GM12878 (cell line): ENCODE measurements at regions not wholly inside any gene's neighbourhood (a gene's known extent, or its start where the extent isn't known, plus 50 kb on each side); places are given as distances from the start of the nearest gene placed in this dataset.

Source experiments
- BACH1 ChIP-seq: fragments of 450-650 bp; IDR thresholded peaks from 2 replicates; pipeline ENCODE4 v1.6.1; 2017; ENCODE audit warnings: mild to moderate bottlenecking, borderline replicate concordance
- CBFB ChIP-seq: IDR thresholded peaks from 2 replicates; pipeline ENCODE4 v1.6.1; 2016; ENCODE audit warnings: antibody characterized with exemption, low read depth
- CBX3 ChIP-seq: fragments of 200-600 bp; sonication (generic); IDR thresholded peaks from 2 replicates; pipeline ENCODE4 v1.6.1; 2016; ENCODE audit warnings: low read depth, borderline replicate concordance
- CREB1 ChIP-seq: IDR thresholded peaks from 2 replicates; pipeline ENCODE4 v1.6.1; 2012; ENCODE audit warnings: low read depth, mild to moderate bottlenecking, inconsistent platforms
- EGR1 ChIP-seq, 2 experiments: IDR thresholded peaks; 1 replicate in 1 of 2; 2 replicates in 1 of 2; pipeline ENCODE4 v1.6.1; 2011 to 2012; ENCODE audit warnings: low read depth in 2 of 2, low read length in 2 of 2, borderline replicate concordance in 1 of 2, mild to moderate bottlenecking in 1 of 2, moderate library complexity in 1 of 2
- EP300 ChIP-seq, 2 experiments: fragments of 150-350 bp in 1 of 2; IDR thresholded peaks; 2 replicates each; pipeline ENCODE4 v1.6.1; 2011 to 2012; ENCODE audit warnings: low read depth in 2 of 2, low read length in 2 of 2, borderline replicate concordance in 1 of 2, improper control_type of control experiment in 1 of 2, inconsistent platforms in 1 of 2; ENCODE audit not compliant: control insufficient read depth in 1 of 2
- NFYB ChIP-seq: IDR thresholded peaks from 2 replicates; pipeline ENCODE4 v1.6.1; 2011; ENCODE audit warnings: low read depth, mild to moderate bottlenecking, low read length, improper control_type of control experiment, moderate library complexity; ENCODE audit not compliant: insufficient read depth
- RAD51 ChIP-seq: fragments of 450-650 bp; IDR thresholded peaks from 2 replicates; pipeline ENCODE4 v1.6.1; 2016; ENCODE audit warnings: moderate library complexity, mild to moderate bottlenecking, inconsistent platforms
- SMAD1 ChIP-seq: fragments of 450-650 bp; IDR thresholded peaks from 2 replicates; pipeline ENCODE4 v1.6.1; 2018; ENCODE audit warnings: mild to moderate bottlenecking, low read depth; ENCODE audit not compliant: partially characterized antibody
- TCF7 ChIP-seq: IDR thresholded peaks from 2 replicates; pipeline ENCODE4 v1.6.1; 2014; ENCODE audit warnings: antibody characterized with exemption, borderline replicate concordance
- TF ChIP-seq, protein P1 (sequence below), 3 experiments: IDR thresholded peaks in 2 of 3; conservative IDR thresholded peaks in 1 of 3; 2 replicates each; pipeline ENCODE4 v1.5.1; 2011; ENCODE audit warnings: low read depth in 3 of 3, low read length in 3 of 3, mild to moderate bottlenecking in 3 of 3, control low read depth in 2 of 3, moderate library complexity in 2 of 3, inconsistent platforms in 1 of 3, mixed read lengths in 1 of 3; ENCODE audit not compliant: control insufficient read depth in 2 of 3, insufficient read depth in 1 of 3; ENCODE audit errors: extremely low read depth in 1 of 3
- TF ChIP-seq, protein P2 (sequence below): IDR thresholded peaks from 2 replicates; pipeline ENCODE4 v1.6.1; 2011; ENCODE audit warnings: borderline replicate concordance, low read depth, mild to moderate bottlenecking, moderate library complexity, mixed read lengths, low read length; ENCODE audit not compliant: insufficient read depth; ENCODE audit errors: extremely low read length

DNA sequence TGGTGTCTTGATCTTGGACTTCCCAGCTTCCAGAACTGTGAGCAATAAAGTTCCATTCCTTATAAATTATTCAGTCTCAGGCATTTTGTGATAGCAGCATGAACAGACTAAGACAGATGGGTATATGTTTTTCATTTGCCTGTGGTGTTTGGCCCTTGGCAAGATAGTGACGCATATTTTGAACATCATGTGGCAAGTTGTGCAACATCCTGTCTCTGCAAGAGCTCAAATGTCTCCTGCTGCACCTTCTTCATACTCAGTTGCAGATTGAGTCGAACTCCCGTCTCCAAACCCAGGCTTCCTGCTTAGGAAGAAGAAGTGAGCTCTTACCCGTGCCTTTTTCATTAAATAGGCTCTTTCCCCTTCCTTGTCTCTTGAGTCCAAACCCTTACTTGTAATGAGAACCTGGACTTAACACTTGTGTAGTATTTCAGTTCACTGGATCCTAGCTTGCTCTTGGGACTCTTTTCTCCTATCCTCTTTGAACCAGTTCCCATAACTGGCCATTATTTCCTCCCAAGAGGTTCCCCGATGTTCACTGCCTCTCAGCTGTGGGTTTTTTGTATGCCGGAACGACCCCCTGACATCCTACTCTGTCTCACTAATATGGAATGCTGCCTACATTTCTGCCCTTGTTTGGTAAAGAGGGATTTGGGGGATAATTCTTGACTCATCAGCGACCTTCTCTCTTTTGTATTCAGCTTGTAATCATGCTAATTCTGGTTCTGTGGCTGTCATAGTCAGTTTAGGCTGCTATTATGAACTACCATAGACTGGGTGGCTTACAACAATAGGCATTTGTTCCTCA, 125.0 kb upstream of the KCNK2 start:
- TF ChIP-seq CBFB, result no peak
- no peak for TF ChIP-seq BACH1
- no peak for TF ChIP-seq SMAD1
- TF ChIP-seq, protein P1, sequence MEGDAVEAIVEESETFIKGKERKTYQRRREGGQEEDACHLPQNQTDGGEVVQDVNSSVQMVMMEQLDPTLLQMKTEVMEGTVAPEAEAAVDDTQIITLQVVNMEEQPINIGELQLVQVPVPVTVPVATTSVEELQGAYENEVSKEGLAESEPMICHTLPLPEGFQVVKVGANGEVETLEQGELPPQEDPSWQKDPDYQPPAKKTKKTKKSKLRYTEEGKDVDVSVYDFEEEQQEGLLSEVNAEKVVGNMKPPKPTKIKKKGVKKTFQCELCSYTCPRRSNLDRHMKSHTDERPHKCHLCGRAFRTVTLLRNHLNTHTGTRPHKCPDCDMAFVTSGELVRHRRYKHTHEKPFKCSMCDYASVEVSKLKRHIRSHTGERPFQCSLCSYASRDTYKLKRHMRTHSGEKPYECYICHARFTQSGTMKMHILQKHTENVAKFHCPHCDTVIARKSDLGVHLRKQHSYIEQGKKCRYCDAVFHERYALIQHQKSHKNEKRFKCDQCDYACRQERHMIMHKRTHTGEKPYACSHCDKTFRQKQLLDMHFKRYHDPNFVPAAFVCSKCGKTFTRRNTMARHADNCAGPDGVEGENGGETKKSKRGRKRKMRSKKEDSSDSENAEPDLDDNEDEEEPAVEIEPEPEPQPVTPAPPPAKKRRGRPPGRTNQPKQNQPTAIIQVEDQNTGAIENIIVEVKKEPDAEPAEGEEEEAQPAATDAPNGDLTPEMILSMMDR (IDR thresholded peaks at IDR 0.05 in 2 of 3, conservative IDR thresholded peaks at IDR 0.05 in 1 of 3; ENCODE audit: control insufficient read depth in 2 of 3, extremely low read depth in 1 of 3, insufficient read depth in 1 of 3, low read depth in 3 of 3, low read length in 3 of 3), result no peak
- TF ChIP-seq CBX3, result no peak
- TF ChIP-seq EP300 (IDR thresholded peaks at IDR 0.05; ENCODE audit: borderline replicate concordance in 1 of 2, control insufficient read depth in 1 of 2, low read depth in 2 of 2, low read length in 2 of 2), result no peak
- TF ChIP-seq, protein P2, sequence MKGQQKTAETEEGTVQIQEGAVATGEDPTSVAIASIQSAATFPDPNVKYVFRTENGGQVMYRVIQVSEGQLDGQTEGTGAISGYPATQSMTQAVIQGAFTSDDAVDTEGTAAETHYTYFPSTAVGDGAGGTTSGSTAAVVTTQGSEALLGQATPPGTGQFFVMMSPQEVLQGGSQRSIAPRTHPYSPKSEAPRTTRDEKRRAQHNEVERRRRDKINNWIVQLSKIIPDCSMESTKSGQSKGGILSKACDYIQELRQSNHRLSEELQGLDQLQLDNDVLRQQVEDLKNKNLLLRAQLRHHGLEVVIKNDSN, result no peak
- no peak for TF ChIP-seq CREB1
- TF ChIP-seq EGR1 (IDR thresholded peaks at IDR 0.05; ENCODE audit: borderline replicate concordance in 1 of 2, low read depth in 2 of 2, low read length in 2 of 2), result no peak
- no peak for TF ChIP-seq RAD51
- TF ChIP-seq NFYB, result no peak
- TF ChIP-seq TCF7, result no peak
